Fibroblast of mammary gland (primary cell): ENCODE measurements at regions not wholly inside any gene's neighbourhood (a gene's known extent, or its start where the extent isn't known, plus 50 kb on each side); places are given as distances from the start of the nearest gene placed in this dataset.

Experiments used
- DNase-seq: peaks from one replicate; pipeline ENCODE4 v3.0.0-alpha.2; 2010; ENCODE audit warnings: low read depth
- H3K4me3 ChIP-seq: 2 replicates; pipeline ENCODE4 v1.5.1; 2011; ENCODE audit warnings: low read depth, mild to moderate bottlenecking, low read length, moderate library complexity; ENCODE audit not compliant: control insufficient read depth
- CTCF ChIP-seq: conservative IDR thresholded peaks from 2 replicates; pipeline ENCODE4 v1.5.1; 2011; ENCODE audit warnings: low read depth, low read length, inconsistent platforms; ENCODE audit not compliant: control insufficient read depth, insufficient read depth

DNA sequence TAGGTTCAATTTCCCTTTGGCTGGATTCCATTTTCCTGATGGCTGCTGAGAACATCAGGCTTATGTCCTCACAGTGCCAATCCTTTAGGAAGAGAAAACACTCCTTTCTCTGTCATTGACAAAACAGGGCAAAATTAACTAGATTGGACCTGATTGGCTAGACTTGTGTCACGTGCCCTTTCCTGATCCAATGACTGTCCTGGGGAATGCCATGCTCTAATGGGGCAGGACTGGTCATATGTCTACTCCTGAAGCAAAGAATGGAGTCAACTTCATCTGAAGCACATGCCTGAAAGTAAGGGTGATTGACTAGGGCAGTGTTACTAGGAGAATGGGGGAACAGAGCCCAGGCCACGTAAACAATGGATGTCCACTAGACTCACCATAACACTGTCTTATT is 220.4 kb downstream of the KDR start:
- TF ChIP-seq CTCF = no peak
- H3K4me3 ChIP-seq = no peak overlapping the region
- no peak for DNase-seq

- DNase-seq = no peak
- no peak overlapping the region for H3K4me3 ChIP-seq
- TF ChIP-seq CTCF = no peak
These were observed 222.4 kb downstream of the KDR start for GRCh38 chr4:54902976-54903375.

DNA sequence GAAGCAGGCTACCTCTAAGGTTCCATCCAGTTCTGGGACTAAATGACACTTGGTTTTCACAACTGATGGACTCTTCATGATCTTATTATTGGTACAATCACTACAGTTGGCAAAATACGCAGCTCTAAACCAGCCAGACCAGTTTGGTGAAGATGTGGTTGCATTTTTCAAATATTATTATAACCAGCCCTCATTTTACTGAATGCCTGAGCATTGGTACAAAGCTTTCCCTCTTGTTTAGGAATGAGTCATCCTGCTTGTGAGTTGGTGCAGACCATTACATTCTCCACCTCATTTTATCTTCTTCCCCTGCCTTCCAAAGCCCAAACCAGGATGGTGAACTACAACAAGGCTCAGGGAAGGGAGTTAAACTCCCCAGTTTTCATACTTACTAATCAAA is 223.1 kb downstream of the KDR start:
- no peak for TF ChIP-seq CTCF
- DNase-seq = no peak
- no peak overlapping the region for H3K4me3 ChIP-seq

- TF ChIP-seq CTCF = no peak
- no peak overlapping the region for H3K4me3 ChIP-seq
- DNase-seq = no peak
These were observed 224.2 kb downstream of the KDR start for GRCh38 chr4:54901202-54901601.

GRCh38 chr4:54898656-54899340 is 226.6 kb downstream of the KDR start:
- no peak for TF ChIP-seq CTCF
- H3K4me3 ChIP-seq = no peak overlapping the region
- DNase-seq = no peak

DNA sequence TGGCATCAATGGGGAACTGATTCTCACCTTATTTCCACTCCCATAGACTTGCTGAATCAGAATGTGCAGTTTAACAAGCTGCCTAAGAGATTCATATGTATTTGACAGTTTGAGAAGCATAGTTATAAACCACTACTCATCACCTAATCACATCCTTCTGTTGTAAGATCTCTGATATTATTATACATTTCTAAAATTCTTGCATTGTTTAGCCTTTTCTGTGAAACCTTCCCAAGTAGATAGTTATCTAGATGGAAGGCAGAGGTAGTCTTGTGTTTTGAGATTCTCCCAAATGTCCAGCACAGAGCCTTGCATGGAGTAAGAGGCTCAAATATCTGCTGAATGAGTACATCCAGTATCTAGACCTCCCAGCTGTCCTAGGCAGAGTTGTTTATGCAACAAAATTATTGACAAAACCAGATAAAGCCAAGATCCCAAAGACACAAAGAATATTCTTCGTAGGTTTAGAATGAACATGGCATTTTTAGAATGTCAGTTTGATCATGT is 227.3 kb downstream of the KDR start:
- no peak for DNase-seq
- TF ChIP-seq CTCF = no peak

More for the DNA sequence above, 227.3 kb downstream of the KDR start:
- H3K4me3 ChIP-seq = no peak overlapping the region
